HepG2 (cell line): ENCODE measurements at regions not wholly inside any gene's neighbourhood (a gene's known extent, or its start where the extent isn't known, plus 50 kb on each side); places are given as distances from the start of the nearest gene placed in this dataset.

Source experiments
- BRD4 ChIP-seq: sonication (generic); formaldehyde crosslinking; IDR thresholded peaks from 2 replicates; pipeline ENCODE4 v1.4.0; 2020; ENCODE audit warnings: missing genetic modification reagents
- CEBPG ChIP-seq: IDR thresholded peaks from 2 replicates; pipeline ENCODE4 v1.6.1; 2016
- FOXO1 ChIP-seq: sonication (generic); formaldehyde crosslinking; IDR thresholded peaks from 2 replicates; pipeline ENCODE4 v1.4.0; 2020; ENCODE audit warnings: missing genetic modification reagents
- HMG20A ChIP-seq: IDR thresholded peaks from 2 replicates; pipeline ENCODE4 v1.6.1; 2016; ENCODE audit warnings: borderline replicate concordance
- MAFG ChIP-seq: sonication (generic); formaldehyde crosslinking; IDR thresholded peaks from 2 replicates; pipeline ENCODE4 v1.5.1; 2020; ENCODE audit warnings: mild to moderate bottlenecking, missing genetic modification reagents
- MBNL3 ChIP-seq: fragments of 250-450 bp; sonication (Bioruptor Pico); conservative IDR thresholded peaks from 2 replicates; pipeline ENCODE4 v1.8.0; 2022; ENCODE audit warnings: mild to moderate bottlenecking, inconsistent platforms
- MXD4 ChIP-seq: IDR thresholded peaks from 2 replicates; pipeline ENCODE4 v1.6.1; 2016; ENCODE audit warnings: mild to moderate bottlenecking, missing biosample characterization, missing genetic modification reagents
- NRL ChIP-seq: sonication (generic); formaldehyde crosslinking; IDR thresholded peaks from 2 replicates; pipeline ENCODE4 v1.5.0; 2020; ENCODE audit warnings: missing genetic modification reagents, mild to moderate bottlenecking, moderate library complexity, borderline replicate concordance
- TARDBP ChIP-seq: sonication (generic); formaldehyde crosslinking; IDR thresholded peaks from 2 replicates; pipeline ENCODE4 v1.8.0; 2022; ENCODE audit warnings: mild to moderate bottlenecking, missing genetic modification reagents
- ZMYM3 ChIP-seq: sonication (generic); formaldehyde crosslinking; IDR thresholded peaks from 2 replicates; pipeline ENCODE4 v1.5.1; 2020; ENCODE audit warnings: mild to moderate bottlenecking, missing genetic modification reagents
- ZNF251 ChIP-seq: sonication (generic); formaldehyde crosslinking; IDR thresholded peaks from 2 replicates; pipeline ENCODE4 v1.9.0; 2021; ENCODE audit warnings: mild to moderate bottlenecking, missing genetic modification reagents
- ZNF337 ChIP-seq: sonication (generic); formaldehyde crosslinking; IDR thresholded peaks from 2 replicates; pipeline ENCODE4 v1.5.1; 2020; ENCODE audit warnings: missing genetic modification reagents, low read depth, mild to moderate bottlenecking, borderline replicate concordance
- ZNF431 ChIP-seq: sonication (generic); formaldehyde crosslinking; IDR thresholded peaks from 2 replicates; pipeline ENCODE4 v1.9.0; 2022; ENCODE audit warnings: missing genetic modification reagents, low read depth, mild to moderate bottlenecking, borderline replicate concordance
- TF ChIP-seq, protein P1 (sequence below): IDR thresholded peaks from 2 replicates; pipeline ENCODE4 v1.6.1; 2016; ENCODE audit warnings: missing compliant biosample characterization, missing genetic modification reagents, borderline replicate concordance
- TF ChIP-seq, protein P2 (sequence below): sonication (generic); formaldehyde crosslinking; IDR thresholded peaks from 2 replicates; pipeline ENCODE4 v1.9.0; 2021; ENCODE audit warnings: missing genetic modification reagents, borderline replicate concordance
- TF ChIP-seq, protein P3 (sequence below): sonication (generic); formaldehyde crosslinking; conservative IDR thresholded peaks from 2 replicates; pipeline ENCODE4 v1.8.0; 2022; ENCODE audit warnings: mild to moderate bottlenecking, moderate library complexity, missing genetic modification reagents
- TF ChIP-seq, protein P4 (sequence below): sonication (generic); formaldehyde crosslinking; conservative IDR thresholded peaks from 2 replicates; pipeline ENCODE4 v1.4.0; 2020; ENCODE audit warnings: mild to moderate bottlenecking, missing genetic modification reagents, moderate library complexity
- TF ChIP-seq, protein P5 (sequence below): sonication (generic); formaldehyde crosslinking; IDR thresholded peaks from 2 replicates; pipeline ENCODE4 v1.4.0; 2020; ENCODE audit warnings: missing genetic modification reagents, low read depth, mild to moderate bottlenecking, borderline replicate concordance

DNA sequence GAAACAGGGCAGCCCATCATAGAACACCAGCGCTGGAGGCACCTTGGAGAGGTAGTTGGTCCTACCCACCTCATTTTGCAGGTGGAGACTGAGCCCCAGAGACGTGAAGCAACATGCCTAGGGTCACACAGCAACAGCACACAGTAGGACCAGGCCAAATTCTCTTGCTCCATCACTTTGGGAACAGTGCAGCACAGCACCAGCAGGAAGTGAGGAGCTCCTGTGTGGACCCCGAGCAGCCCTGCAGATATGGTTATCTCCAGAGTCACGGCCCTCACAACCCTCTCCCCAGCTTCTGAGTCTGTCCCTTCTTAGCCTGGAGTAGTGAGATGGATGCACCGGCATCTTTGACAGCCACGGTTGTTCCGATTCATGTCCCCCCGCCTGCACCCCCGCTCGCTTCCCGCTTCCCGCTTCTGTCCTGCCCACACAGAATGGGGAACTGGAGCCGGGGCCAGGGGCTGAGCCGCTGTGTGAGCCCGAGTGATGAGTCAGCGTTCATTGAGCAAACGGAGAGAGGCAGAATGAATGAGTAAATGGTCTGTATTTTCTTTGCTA, 72.6 kb upstream of the DUSP22 start (continued):
- 0 out of 2 replicates have a peak, but pooled peaks have one; percentile 27 for TF ChIP-seq BRD4 (CRISPR knock-in tag)
- TF ChIP-seq, protein P1, sequence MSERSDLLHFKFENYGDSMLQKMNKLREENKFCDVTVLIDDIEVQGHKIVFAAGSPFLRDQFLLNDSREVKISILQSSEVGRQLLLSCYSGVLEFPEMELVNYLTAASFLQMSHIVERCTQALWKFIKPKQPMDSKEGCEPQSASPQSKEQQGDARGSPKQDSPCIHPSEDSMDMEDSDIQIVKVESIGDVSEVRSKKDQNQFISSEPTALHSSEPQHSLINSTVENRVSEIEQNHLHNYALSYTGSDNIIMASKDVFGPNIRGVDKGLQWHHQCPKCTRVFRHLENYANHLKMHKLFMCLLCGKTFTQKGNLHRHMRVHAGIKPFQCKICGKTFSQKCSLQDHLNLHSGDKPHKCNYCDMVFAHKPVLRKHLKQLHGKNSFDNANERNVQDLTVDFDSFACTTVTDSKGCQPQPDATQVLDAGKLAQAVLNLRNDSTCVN (CRISPR knock-in tag) = peak; percentile 21; the same call in 1 of the 2 replicates
- TF ChIP-seq HMG20A = no peak
- TF ChIP-seq, protein P2, sequence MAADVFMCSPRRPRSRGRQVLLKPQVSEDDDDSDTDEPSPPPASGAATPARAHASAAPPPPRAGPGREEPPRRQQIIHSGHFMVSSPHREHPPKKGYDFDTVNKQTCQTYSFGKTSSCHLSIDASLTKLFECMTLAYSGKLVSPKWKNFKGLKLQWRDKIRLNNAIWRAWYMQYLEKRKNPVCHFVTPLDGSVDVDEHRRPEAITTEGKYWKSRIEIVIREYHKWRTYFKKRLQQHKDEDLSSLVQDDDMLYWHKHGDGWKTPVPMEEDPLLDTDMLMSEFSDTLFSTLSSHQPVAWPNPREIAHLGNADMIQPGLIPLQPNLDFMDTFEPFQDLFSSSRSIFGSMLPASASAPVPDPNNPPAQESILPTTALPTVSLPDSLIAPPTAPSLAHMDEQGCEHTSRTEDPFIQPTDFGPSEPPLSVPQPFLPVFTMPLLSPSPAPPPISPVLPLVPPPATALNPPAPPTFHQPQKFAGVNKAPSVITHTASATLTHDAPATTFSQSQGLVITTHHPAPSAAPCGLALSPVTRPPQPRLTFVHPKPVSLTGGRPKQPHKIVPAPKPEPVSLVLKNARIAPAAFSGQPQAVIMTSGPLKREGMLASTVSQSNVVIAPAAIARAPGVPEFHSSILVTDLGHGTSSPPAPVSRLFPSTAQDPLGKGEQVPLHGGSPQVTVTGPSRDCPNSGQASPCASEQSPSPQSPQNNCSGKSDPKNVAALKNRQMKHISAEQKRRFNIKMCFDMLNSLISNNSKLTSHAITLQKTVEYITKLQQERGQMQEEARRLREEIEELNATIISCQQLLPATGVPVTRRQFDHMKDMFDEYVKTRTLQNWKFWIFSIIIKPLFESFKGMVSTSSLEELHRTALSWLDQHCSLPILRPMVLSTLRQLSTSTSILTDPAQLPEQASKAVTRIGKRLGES (CRISPR knock-in tag) = no peak
- no peak for TF ChIP-seq ZNF431 (CRISPR knock-in tag)
- TF ChIP-seq MXD4 (CRISPR knock-in tag) = 0 out of 2 replicates have a peak, but pooled peaks have one; percentile 57
- TF ChIP-seq MBNL3 (CRISPR knock-in tag) = no peak
- peak; percentile 61; the same call in 1 of the 2 replicates for TF ChIP-seq NRL (CRISPR knock-in tag)
- TF ChIP-seq ZNF337 = no peak
- TF ChIP-seq, protein P3, sequence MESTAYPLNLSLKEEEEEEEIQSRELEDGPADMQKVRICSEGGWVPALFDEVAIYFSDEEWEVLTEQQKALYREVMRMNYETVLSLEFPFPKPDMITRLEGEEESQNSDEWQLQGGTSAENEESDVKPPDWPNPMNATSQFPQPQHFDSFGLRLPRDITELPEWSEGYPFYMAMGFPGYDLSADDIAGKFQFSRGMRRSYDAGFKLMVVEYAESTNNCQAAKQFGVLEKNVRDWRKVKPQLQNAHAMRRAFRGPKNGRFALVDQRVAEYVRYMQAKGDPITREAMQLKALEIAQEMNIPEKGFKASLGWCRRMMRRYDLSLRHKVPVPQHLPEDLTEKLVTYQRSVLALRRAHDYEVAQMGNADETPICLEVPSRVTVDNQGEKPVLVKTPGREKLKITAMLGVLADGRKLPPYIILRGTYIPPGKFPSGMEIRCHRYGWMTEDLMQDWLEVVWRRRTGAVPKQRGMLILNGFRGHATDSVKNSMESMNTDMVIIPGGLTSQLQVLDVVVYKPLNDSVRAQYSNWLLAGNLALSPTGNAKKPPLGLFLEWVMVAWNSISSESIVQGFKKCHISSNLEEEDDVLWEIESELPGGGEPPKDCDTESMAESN (CRISPR knock-in tag) = 0 out of 2 replicates have a peak, but pooled peaks have one; percentile 25
- TF ChIP-seq ZMYM3 (CRISPR knock-in tag) = peak; percentile 93
- TF ChIP-seq, protein P4, sequence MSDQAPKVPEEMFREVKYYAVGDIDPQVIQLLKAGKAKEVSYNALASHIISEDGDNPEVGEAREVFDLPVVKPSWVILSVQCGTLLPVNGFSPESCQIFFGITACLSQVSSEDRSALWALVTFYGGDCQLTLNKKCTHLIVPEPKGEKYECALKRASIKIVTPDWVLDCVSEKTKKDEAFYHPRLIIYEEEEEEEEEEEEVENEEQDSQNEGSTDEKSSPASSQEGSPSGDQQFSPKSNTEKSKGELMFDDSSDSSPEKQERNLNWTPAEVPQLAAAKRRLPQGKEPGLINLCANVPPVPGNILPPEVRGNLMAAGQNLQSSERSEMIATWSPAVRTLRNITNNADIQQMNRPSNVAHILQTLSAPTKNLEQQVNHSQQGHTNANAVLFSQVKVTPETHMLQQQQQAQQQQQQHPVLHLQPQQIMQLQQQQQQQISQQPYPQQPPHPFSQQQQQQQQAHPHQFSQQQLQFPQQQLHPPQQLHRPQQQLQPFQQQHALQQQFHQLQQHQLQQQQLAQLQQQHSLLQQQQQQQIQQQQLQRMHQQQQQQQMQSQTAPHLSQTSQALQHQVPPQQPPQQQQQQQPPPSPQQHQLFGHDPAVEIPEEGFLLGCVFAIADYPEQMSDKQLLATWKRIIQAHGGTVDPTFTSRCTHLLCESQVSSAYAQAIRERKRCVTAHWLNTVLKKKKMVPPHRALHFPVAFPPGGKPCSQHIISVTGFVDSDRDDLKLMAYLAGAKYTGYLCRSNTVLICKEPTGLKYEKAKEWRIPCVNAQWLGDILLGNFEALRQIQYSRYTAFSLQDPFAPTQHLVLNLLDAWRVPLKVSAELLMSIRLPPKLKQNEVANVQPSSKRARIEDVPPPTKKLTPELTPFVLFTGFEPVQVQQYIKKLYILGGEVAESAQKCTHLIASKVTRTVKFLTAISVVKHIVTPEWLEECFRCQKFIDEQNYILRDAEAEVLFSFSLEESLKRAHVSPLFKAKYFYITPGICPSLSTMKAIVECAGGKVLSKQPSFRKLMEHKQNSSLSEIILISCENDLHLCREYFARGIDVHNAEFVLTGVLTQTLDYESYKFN (CRISPR knock-in tag) = peak; percentile 25; the same call in 1 of the 2 replicates
- no peak for TF ChIP-seq ZNF251 (CRISPR knock-in tag)
- TF ChIP-seq TARDBP = peak; percentile 23; the same call in 1 of the 2 replicates
- TF ChIP-seq MAFG (CRISPR knock-in tag) = peak; percentile 89
- TF ChIP-seq, protein P5, sequence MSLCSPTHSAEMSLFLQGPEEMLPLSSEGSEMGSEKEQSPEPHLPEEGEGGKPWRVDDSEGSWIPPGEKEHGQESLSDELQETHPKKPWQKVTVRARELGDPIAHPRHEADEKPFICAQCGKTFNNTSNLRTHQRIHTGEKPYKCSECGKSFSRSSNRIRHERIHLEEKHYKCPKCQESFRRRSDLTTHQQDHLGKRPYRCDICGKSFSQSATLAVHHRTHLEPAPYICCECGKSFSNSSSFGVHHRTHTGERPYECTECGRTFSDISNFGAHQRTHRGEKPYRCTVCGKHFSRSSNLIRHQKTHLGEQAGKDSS (CRISPR knock-in tag) = peak; percentile 23; the same call in 1 of the 2 replicates
- peak; percentile 23; the same call in 1 of the 2 replicates for TF ChIP-seq FOXO1
- TF ChIP-seq CEBPG (CRISPR knock-in tag) = peak; percentile 28
